Cardiac muscle cell (in vitro differentiated cells and primary cell): ENCODE measurements at regions not wholly inside any gene's neighbourhood (a gene's known extent, or its start where the extent isn't known, plus 50 kb on each side); places are given as distances from the start of the nearest gene placed in this dataset.
A peak's percentile ranks its signal among the peaks of the same experiment; 100 is the strongest.

ENCODE experiments used
- DNase-seq, 2 donors: peaks; one replicate each; pipeline versions ENCODE4 v3.0.0 to v3.0.0-alpha.2; 2010 to 2017; ENCODE audit warnings: low read depth in 1 of 2, low spot score in 1 of 2
- H3K27ac ChIP-seq: fragments of 200-600 bp; sonication (generic); 2 replicates; pipeline ENCODE4 v1.5.1; 2016
- H3K27me3 ChIP-seq: fragments of 200-600 bp; sonication (generic); 2 replicates; pipeline ENCODE4 v1.6.0; 2016; ENCODE audit warnings: control low read depth
- H3K36me3 ChIP-seq: fragments of 200-600 bp; sonication (generic); 2 replicates; pipeline ENCODE4 v1.5.1; 2016; ENCODE audit warnings: control low read depth
- H3K4me1 ChIP-seq: fragments of 200-600 bp; sonication (generic); 2 replicates; pipeline ENCODE4 v1.8.1; 2017; ENCODE audit warnings: low read depth, mild to moderate bottlenecking, mixed run types
- H3K4me3 ChIP-seq: fragments of 200-600 bp; sonication (generic); 2 replicates; pipeline ENCODE4 v1.5.1; 2016; ENCODE audit warnings: mild to moderate bottlenecking
- H3K9me3 ChIP-seq: fragments of 200-600 bp; sonication (generic); 2 replicates; pipeline ENCODE4 v1.5.1; 2017; ENCODE audit warnings: low read depth, mild to moderate bottlenecking, control low read depth
- CTCF ChIP-seq: IDR thresholded peaks from 2 replicates; pipeline ENCODE4 v1.5.1; 2012; ENCODE audit warnings: low read depth, mild to moderate bottlenecking, low read length

DNA sequence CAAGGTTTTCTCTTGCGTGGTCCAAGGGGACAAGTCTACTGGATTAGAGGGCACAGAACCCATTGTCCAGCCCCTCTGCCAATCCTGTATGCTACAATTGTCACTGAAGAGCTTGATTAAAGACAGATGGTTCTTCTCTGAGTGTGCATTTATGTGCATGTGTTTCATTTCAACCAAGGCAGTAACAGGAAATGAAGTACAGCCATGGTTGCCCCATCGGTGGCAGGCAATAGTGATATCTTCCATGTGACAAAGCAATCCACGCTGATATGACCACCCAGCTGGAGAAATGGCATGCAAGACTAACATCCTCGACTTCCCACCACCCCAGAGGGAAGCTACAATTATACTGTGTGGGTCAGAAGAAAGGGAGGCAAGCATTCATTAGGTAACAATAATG is 85.5 kb downstream of the UNC5CL start:
- Histone ChIP-seq H3K9me3 (no peaks in the 10 kb centered on the region), H3K27me3 (no peaks in the 10 kb centered on the region), H3K4me1 (peaks cover 19% of the 10 kb centered on the region), H3K36me3 (no peaks in the 10 kb centered on the region), H3K27ac (no peak overlapping the region), H3K4me3 (no peak overlapping the region)
- DNase-seq, result peak in 1 of 2 donors; percentile 22
- TF ChIP-seq CTCF, result no peak

- H3K4me3 ChIP-seq, result no peak overlapping the region
- DNase-seq, result peak in 1 of 2 donors; percentile 48
- no peak for TF ChIP-seq CTCF
These were observed 87.9 kb downstream of the UNC5CL start for GRCh38 chr6:40950986-40951698.

GRCh38 chr6:40948570-40948969 is 90.5 kb downstream of the UNC5CL start:
- Histone ChIP-seq H3K27ac (no peak overlapping the region), H3K4me3 (no peak overlapping the region), H3K4me1 (peaks cover 13% of the 10 kb centered on the region), H3K27me3 (no peaks in the 10 kb centered on the region), H3K36me3 (no peaks in the 10 kb centered on the region), H3K9me3 (no peaks in the 10 kb centered on the region)
- DNase-seq, result no peak
- no peak for TF ChIP-seq CTCF

More at GRCh38 chr6:40950986-40951698, 87.9 kb downstream of the UNC5CL start:
- Histone ChIP-seq H3K27ac (no peak overlapping the region), H3K9me3 (no peaks in the 10 kb centered on the region), H3K4me1 (peaks cover 19% of the 10 kb centered on the region), H3K27me3 (no peaks in the 10 kb centered on the region), H3K36me3 (no peaks in the 10 kb centered on the region)

DNA sequence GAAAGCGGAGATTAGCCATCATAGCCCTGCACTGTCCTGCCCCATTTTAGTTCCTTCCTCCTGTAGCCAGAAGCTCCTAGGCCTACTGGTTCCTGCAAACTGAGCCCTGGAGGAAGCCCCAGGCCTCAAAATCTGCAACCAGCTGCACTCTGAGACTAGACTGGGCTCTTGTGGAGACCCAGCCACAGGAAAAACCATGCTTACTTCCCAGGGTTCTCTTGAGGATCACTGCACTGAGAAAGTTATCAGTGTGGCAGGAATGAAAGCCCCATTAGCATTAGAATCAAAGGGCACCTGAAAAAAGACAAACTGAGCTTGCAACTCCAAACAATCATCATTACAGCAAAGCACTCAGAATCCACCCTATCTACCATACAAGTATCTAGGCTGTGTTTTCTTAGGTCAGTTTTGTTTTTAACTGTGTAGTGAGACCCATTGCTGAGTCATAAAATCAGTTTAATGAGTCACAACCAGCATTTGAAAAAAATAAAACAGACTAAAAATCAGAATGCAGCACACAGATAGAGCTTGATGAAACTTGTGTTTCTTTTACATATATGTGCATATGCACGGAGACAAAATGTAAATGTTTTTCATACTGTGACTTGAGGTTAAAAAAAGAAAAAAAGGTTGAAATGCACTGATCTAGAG is 91.0 kb downstream of the UNC5CL start:
- Histone ChIP-seq H3K9me3 (no peaks in the 10 kb centered on the region), H3K27ac (no peak overlapping the region), H3K27me3 (no peaks in the 10 kb centered on the region), H3K4me1 (peaks cover 11% of the 10 kb centered on the region), H3K36me3 (no peaks in the 10 kb centered on the region), H3K4me3 (no peak overlapping the region)
- DNase-seq, result peak in 1 of 2 donors; percentile 54
- no peak for TF ChIP-seq CTCF

- Histone ChIP-seq H3K4me1 (peaks cover 11% of the 10 kb centered on the region), H3K27ac (no peak overlapping the region), H3K27me3 (no peaks in the 10 kb centered on the region), H3K36me3 (no peaks in the 10 kb centered on the region), H3K9me3 (no peaks in the 10 kb centered on the region), H3K4me3 (no peak overlapping the region)
- no peak for TF ChIP-seq CTCF
- no peak for DNase-seq
These were observed 92.2 kb downstream of the UNC5CL start for GRCh38 chr6:40946738-40947301.
